ENCODE measurements at regions not wholly inside any gene's neighbourhood (a gene's known extent, or its start where the extent isn't known, plus 50 kb on each side); places are given as distances from the start of the nearest gene placed in this dataset.

- H3K27ac ChIP-seq, result no peak overlapping the region
- no peak for TF ChIP-seq CTCF (conservative IDR thresholded peaks at IDR 0.05)
Measured at GRCh38 chr2:226410247-226410835, 389.3 kb downstream of the IRS1 start.

GRCh38 chr2:226409134-226409533, 390.5 kb downstream of the IRS1 start:
- no peak overlapping the region for H3K27ac ChIP-seq
- TF ChIP-seq CTCF (conservative IDR thresholded peaks at IDR 0.05), result no peak

GRCh38 chr2:226408141-226408540, 391.5 kb downstream of the IRS1 start:
- H3K27ac ChIP-seq, result no peak overlapping the region
- TF ChIP-seq CTCF (conservative IDR thresholded peaks at IDR 0.05), result no peak

GRCh38 chr2:226407135-226407534, 392.5 kb downstream of the IRS1 start:
- H3K27ac ChIP-seq, result no peak overlapping the region
- no peak for TF ChIP-seq CTCF (conservative IDR thresholded peaks at IDR 0.05)

- TF ChIP-seq CTCF (conservative IDR thresholded peaks at IDR 0.05), result no peak
- no peak overlapping the region for H3K27ac ChIP-seq
Measured at GRCh38 chr2:226405465-226405864, 394.2 kb downstream of the IRS1 start.

GRCh38 chr2:226403369-226403768, 396.3 kb downstream of the IRS1 start:
- H3K27ac ChIP-seq, result no peak overlapping the region
- no peak for TF ChIP-seq CTCF (conservative IDR thresholded peaks at IDR 0.05)

GRCh38 chr2:226399006-226399405, 400.6 kb downstream of the IRS1 start:
- H3K27ac ChIP-seq, result no peak overlapping the region
- no peak for TF ChIP-seq CTCF (conservative IDR thresholded peaks at IDR 0.05)

Measured in VCaP (cell line).